ENCODE measurements at regions not wholly inside any gene's neighbourhood (a gene's known extent, or its start where the extent isn't known, plus 50 kb on each side); places are given as distances from the start of the nearest gene placed in this dataset. TPM values are rescaled to one million over a fixed set of nuclear protein-coding genes. Genes with fewer than 3 reads are reported as not detected.

DNA sequence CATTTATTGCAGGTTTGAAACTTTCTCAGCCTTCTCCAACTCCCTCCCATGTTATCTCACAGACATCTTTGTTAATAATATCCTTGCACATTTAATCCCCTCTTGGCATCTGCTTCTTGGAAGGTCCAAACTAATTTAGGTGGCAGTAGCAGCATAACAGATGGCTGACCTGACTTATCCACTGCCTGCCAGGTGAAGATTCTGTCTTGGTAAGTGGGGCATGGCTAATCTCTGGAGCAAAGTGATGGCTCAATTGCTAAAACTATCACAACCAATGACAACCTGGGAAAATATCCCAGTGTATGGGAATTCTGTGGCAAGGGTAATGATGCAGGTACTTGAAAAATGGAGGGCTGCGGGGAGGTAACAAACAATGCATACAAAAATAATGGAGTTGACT, 58.2 kb upstream of the ALG10B start:
- no peak overlapping the region for H3K4me3 Mint-ChIP-seq
- H3K9me3 Mint-ChIP-seq: peaks cover 19% of the 10 kb centered on the region
- H3K9ac ChIP-seq: no peak overlapping the region

More for the DNA sequence above, 58.2 kb upstream of the ALG10B start:
- Histone ChIP-seq H3K4me1 (no peaks in the 10 kb centered on the region), H4K20me1 (ENCODE audit: low read depth) (no peaks in the 10 kb centered on the region), H3K4me2 (no peak overlapping the region), H2AFZ (replicated peaks) (no peak overlapping the region), H3K27ac (no peak overlapping the region), H3K4me3 (no peak overlapping the region), H3K36me3 (no peaks in the 10 kb centered on the region), H3K27me3 (no peaks in the 10 kb centered on the region), H3K9me3 (ENCODE audit: low read depth) (peaks cover 31% of the 10 kb centered on the region), H3K79me2 (ENCODE audit: low read depth) (no peaks in the 10 kb centered on the region), H3F3A (ENCODE audit: low read depth) (no peaks in the 10 kb centered on the region)
- DNase-seq (ENCODE audit: low spot score): no peak
- Mint-ChIP-seq H3K27me3 (ENCODE audit: insufficient read depth, low read depth) (peaks cover 4% of the 10 kb centered on the region), H3K36me3 (no peaks in the 10 kb centered on the region), H3K4me1 (no peaks in the 10 kb centered on the region), H3K27ac (no peak overlapping the region)
- no peak for TF ChIP-seq EZH2 (IDR thresholded peaks at IDR 0.05)
- TF ChIP-seq, protein P1, sequence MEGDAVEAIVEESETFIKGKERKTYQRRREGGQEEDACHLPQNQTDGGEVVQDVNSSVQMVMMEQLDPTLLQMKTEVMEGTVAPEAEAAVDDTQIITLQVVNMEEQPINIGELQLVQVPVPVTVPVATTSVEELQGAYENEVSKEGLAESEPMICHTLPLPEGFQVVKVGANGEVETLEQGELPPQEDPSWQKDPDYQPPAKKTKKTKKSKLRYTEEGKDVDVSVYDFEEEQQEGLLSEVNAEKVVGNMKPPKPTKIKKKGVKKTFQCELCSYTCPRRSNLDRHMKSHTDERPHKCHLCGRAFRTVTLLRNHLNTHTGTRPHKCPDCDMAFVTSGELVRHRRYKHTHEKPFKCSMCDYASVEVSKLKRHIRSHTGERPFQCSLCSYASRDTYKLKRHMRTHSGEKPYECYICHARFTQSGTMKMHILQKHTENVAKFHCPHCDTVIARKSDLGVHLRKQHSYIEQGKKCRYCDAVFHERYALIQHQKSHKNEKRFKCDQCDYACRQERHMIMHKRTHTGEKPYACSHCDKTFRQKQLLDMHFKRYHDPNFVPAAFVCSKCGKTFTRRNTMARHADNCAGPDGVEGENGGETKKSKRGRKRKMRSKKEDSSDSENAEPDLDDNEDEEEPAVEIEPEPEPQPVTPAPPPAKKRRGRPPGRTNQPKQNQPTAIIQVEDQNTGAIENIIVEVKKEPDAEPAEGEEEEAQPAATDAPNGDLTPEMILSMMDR (IDR thresholded peaks at IDR 0.05): no peak
- TF ChIP-seq EZH2phosphoT487 (IDR thresholded peaks at IDR 0.05): no peak

Small RNAs in the stretch of these regions (small RNA-seq; reads per million reads assigned to genes)
- gene RF01518 (not detected), gene RNA5SP358 (2.5 reads per million, percentile 90 among the genes with 10 or more reads in this experiment), gene RNA5SP359 (0.11 reads per million)
